Aorta (tissue), 5 donors: ENCODE measurements at regions not wholly inside any gene's neighbourhood (a gene's known extent, or its start where the extent isn't known, plus 50 kb on each side); places are given as distances from the start of the nearest gene placed in this dataset.

Source experiments
- ATAC-seq: fragments of 200-7000 bp; cut with Tn5 transposase; one replicate; pipeline ENCODE4 v1.9.1; 2022; ENCODE audit warnings: moderate library complexity; ENCODE audit not compliant: low FRiP score
- DNase-seq, 2 donors: peaks; one replicate each; pipeline ENCODE4 v3.0.0-alpha.2; 2020
- H3K27ac ChIP-seq, 2 donors: one replicate each; pipeline ENCODE4 v1.5.1; 2013; ENCODE audit warnings: low read length in 2 of 2, mild to moderate bottlenecking in 2 of 2, moderate library complexity in 2 of 2, control low read depth in 1 of 2, inconsistent platforms in 1 of 2, low read depth in 1 of 2
- H3K27me3 ChIP-seq, 2 donors: one replicate each; pipeline ENCODE4 v1.6.1; 2013; ENCODE audit warnings: control low read depth in 1 of 2, low read length in 1 of 2, mild to moderate bottlenecking in 1 of 2, moderate library complexity in 1 of 2; ENCODE audit not compliant: insufficient read depth in 2 of 2, control insufficient read depth in 1 of 2
- H3K36me3 ChIP-seq, 2 donors: one replicate each; pipeline ENCODE4 v1.6.1; 2013; ENCODE audit warnings: control low read depth in 1 of 2, low read length in 1 of 2, mild to moderate bottlenecking in 1 of 2; ENCODE audit not compliant: insufficient read depth in 2 of 2, control insufficient read depth in 1 of 2
- H3K4me1 ChIP-seq, 2 donors: one replicate each; pipeline ENCODE4 v1.6.1; 2013; ENCODE audit warnings: low read length in 2 of 2, control low read depth in 1 of 2, mild to moderate bottlenecking in 1 of 2, moderate library complexity in 1 of 2; ENCODE audit not compliant: insufficient read depth in 2 of 2, control insufficient read depth in 1 of 2
- H3K4me3 ChIP-seq, 2 donors: one replicate each; pipeline ENCODE4 v1.5.1; 2013; ENCODE audit warnings: low read length in 2 of 2, control low read depth in 1 of 2, mild to moderate bottlenecking in 1 of 2
- H3K9me3 ChIP-seq: one replicate; pipeline ENCODE4 v1.6.1; 2013; ENCODE audit warnings: mild to moderate bottlenecking, low read length; ENCODE audit not compliant: control insufficient read depth
- WGBS, 2 donors: extraction: QIAGEN DNeasy Blood & Tissue Kit; methylation state at CpG; one replicate each; pipeline ENCODE4 v1.1.7; 2013; 5-methylcytosine and 5-hydroxymethylcytosine counted together
- intact Hi-C, 2 donors: fragments of 100-400 bp; cut with DNase I; formaldehyde crosslinking; loops; one replicate each; pipeline versions ENCODE4 v1.14.2 to v1.15.0; 2022
- donor health status: healthy with polysubstance abuse.
- donor health status: Bipolar disorder and iron deficiency.
- donor health status: DM: no; HTN: no; CAD: no.
- donor health status: DM: no; HTN: no; CAD: no.
- donor health status: DM: yes; HTN: yes; CAD: no.

DNA sequence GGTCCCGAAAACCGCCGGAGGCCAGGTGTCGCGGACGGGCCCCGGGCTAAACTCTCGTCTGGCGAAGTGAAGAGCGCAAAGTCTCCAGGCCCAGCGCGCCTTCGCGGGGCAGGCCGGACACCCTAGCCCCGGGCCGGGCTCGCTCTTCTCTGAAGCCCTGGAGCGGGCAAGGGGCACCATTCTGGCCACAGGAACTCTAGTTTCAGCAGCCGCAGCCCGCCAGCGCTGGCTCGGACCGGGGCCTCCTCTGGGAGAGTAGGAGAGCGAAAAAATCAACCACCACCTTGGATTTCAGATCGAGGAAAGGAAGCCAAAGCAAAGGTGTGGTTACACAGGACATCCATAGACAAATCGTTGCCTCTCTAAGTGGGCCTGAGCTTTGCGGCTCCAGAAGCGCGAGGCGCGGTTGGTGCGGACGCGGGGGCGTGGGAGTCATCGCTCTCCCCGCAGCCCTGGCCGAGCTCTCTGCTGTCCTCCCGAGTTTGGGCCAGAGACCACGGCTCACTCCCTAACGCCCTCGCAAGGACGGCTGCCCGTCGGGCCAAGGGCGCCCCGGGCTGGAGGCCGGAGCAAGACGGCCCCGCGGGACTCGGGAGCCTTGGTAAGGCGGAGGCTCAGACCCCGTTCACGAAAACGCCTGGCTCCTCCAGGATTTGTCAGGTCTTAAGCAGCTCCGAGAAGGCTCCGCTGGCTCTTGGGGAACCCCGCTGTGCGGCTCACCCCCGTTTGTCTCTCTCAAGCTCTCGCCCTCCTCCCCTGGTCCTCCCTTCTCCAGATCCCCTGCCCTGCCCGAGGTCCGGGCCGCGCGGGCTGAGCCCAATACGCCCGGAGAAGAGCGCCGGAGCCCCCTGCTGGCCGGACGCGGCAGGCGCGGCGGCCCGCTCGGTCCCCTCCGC lies 132.9 kb upstream of the DPYD start:
- whole genome bisulfite sequencing, 2 donors: 1% methylated on average over 68 to 81 of the region's 81 CpGs
- no peak overlapping the region for H3K27ac ChIP-seq
- H3K4me3 ChIP-seq: peak overlapping the region in 1 of 2 donors; percentile 4
- H3K27me3 ChIP-seq: no peaks in the 10 kb centered on the region
- DNase-seq (peak; percentile 70 to 88), ATAC-seq (peak; percentile 94)
- H3K36me3 ChIP-seq: no peaks in the 10 kb centered on the region
- H3K9me3 ChIP-seq: peaks cover 2% of the 10 kb centered on the region
- intact Hi-C loops: loop anchor here (5.0 to 10.0 kb wide), 3 partner anchors 919 to 1089 kb away; no protein-coding TSS in a partner anchor
- H3K4me1 ChIP-seq: no peaks in the 10 kb centered on the region

DNA sequence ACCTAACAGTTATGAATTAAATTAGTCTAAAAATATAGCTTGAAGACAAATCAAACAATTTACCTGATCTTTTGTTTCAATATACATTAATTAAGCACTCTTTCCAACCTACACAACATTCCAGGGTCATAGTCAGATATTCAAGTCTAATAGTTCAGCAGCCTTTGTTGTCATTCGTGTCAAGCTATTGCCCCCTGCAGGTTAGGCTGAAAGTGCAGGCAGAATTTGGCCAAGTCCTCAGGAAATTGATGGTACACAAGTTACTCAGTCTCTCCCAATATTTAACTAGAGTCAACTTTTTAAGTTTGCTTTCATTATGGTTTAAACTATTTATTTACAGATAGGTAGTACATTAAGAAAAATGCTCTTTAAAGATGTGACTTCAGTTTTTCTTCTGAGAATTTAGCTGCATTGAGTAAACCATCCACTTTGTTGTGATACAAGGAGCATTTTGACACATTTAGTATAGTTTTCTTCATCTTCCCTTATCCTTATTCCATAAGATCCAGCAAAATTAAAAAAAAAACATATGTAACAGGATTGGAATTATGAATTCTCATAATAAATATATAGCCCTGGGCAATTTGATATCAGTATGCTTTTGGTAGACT lies 130.3 kb upstream of the DPYD start:
- Histone ChIP-seq H3K4me3 (no peak overlapping the region), H3K36me3 (no peaks in the 10 kb centered on the region), H3K4me1 (no peaks in the 10 kb centered on the region), H3K9me3 (peaks cover 2% of the 10 kb centered on the region), H3K27ac (no peak overlapping the region), H3K27me3 (no peaks in the 10 kb centered on the region)
- no peak for ATAC-seq
- WGBS, 2 donors: 0% methylated on average over 1 of the region's 1 CpG
- peak; percentile 65 to 74 for DNase-seq
- intact Hi-C loops: loop anchor here (5.0 to 10.0 kb wide), 3 partner anchors 916 to 1086 kb away; no protein-coding TSS in a partner anchor

DNA sequence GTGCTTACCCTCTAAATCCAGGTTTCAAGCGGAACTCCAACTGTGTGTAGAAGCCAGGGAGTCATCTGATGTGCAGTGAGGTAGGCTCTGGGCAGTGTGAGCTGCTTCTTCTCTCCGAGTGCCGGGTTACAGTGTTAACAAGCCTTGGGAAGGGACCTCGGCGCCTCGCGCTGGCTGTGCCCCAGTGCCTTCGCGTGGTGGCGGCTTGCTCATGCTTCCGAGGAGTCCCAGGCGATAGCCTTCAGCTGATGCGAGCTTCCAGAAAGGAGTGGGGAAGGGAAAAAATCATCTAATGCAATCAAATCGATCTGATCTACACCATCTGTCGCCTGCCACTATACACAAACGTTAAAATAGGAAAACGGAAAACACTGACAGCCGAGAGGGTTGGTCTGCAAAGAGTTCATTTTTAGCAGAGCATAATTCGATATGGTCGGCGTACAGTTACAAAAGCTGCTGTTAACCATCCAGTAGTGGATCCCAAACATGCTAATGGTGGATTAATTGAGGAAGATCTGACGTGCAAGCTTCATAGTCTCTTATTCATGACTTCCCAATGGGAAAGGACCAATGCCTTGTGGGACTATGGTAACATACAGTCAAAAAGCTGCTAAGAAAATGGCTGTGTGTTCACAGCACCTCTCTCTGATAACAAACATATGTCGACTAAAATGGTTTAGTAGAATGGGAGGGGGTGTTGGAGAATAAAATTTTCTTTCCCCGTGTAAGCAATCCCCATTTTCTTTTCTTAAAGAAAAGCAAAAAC lies 128.7 kb upstream of the DPYD start:
- H3K27me3 ChIP-seq: no peaks in the 10 kb centered on the region
- peak in 1 of 2 donors; percentile 69 for DNase-seq
- 6 to 7% methylated on average over 24 of the region's 24 CpGs for WGBS, 2 donors

DNA sequence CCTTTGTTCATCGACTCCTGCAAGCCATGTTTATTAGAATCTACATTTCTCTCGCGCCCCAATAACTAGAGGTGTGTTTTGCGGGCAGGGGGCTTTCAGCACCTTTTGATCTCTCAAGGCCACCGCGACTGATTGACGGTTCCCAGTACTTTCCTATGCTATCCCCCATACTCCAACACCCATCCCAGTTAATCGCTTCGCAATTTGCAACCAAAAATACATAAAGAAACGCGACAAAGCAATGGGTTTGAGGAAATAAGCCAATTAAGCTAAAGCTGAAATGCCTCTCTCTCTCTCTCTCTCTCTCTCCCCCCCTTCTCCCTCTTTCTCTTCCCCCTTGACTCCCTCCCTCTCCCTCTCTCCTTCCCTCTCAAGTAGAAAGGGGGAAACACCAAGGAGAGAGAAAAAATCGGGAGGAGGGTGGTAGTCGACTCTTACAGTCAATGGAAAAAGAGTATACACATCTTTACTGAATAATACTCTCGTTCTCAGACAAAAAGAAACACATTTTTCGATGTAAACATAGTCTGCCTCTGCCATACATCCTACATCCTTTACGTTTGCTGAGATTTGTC lies 128.0 kb upstream of the DPYD start:
- peaks cover 0 to 2% of the 10 kb centered on the region in 2 donors for H3K27me3 ChIP-seq
- no peaks in the 10 kb centered on the region for H3K4me1 ChIP-seq
- DNase-seq: no peak
- 3% methylated on average over 16 of the region's 16 CpGs for WGBS, 2 donors
- H3K9me3 ChIP-seq: peaks cover 2% of the 10 kb centered on the region
- intact Hi-C loops: no loop called here
- no peaks in the 10 kb centered on the region for H3K36me3 ChIP-seq
- ATAC-seq: no peak
- no peak overlapping the region for H3K27ac ChIP-seq
- H3K4me3 ChIP-seq: no peak overlapping the region

More for the DNA sequence above, 128.7 kb upstream of the DPYD start:
- no peak overlapping the region for H3K4me3 ChIP-seq
- no peak for ATAC-seq
- no peaks in the 10 kb centered on the region for H3K36me3 ChIP-seq
- peaks cover 2% of the 10 kb centered on the region for H3K9me3 ChIP-seq
- H3K4me1 ChIP-seq: no peaks in the 10 kb centered on the region
- H3K27ac ChIP-seq: no peak overlapping the region
- intact Hi-C loops: loop anchor here (5.0 to 10.0 kb wide), 3 partner anchors 915 to 1085 kb away; no protein-coding TSS in a partner anchor

DNA sequence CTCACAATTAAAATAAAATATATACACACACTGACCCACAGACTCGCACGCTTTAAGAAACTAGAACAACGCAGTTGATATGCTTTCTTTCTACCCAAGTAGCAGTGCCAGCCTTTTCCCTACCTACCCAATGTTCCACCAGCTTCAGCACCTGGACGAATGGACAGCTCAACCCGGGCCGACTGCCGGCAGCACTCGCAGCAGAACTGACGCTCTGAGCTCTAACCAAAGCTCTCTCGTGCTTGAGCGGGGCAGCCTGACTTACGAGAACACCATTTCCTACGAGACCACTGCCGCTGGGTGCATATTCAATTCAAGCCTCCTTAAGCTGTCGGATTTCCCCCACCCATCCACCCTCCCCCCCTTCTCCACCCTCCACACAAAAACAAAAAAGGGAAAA lies 127.4 kb upstream of the DPYD start:
- no peak overlapping the region for H3K27ac ChIP-seq
- H3K36me3 ChIP-seq: no peaks in the 10 kb centered on the region
- no peak overlapping the region for H3K4me3 ChIP-seq
- H3K4me1 ChIP-seq: no peaks in the 10 kb centered on the region
- peaks cover 2% of the 10 kb centered on the region for H3K9me3 ChIP-seq
- ATAC-seq (peak; percentile 86), DNase-seq (peak; percentile 87 to 94)
- intact Hi-C loops: no loop called here
- peaks cover 0 to 2% of the 10 kb centered on the region in 2 donors for H3K27me3 ChIP-seq
- 0 to 1% methylated on average over 15 of the region's 15 CpGs for WGBS, 2 donors

DNA sequence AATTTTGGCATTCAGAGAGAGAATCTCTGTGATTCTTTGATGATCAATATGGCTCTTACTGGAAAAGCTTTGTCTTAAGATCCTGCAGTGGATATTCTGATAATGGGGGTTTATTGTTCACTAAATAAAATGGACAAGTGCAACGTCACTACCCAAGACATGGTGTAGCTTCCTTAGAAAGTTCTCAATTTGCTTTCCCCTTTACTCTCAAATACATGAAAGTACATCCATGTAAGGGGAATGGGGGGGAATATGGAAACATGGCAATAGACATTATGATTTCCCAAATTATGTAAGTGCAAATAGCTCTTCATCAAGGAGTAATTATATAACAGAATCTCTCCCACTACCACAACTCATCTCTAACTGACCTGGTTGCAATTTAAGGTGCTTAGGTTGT lies 126.3 kb upstream of the DPYD start:
- 38 to 46% methylated on average over 1 of the region's 1 CpG for WGBS, 2 donors
- DNase-seq (no peak), ATAC-seq (no peak)
- Histone ChIP-seq H3K4me1 (no peaks in the 10 kb centered on the region), H3K27me3 (peaks cover 0 to 2% of the 10 kb centered on the region in 2 donors), H3K4me3 (no peak overlapping the region), H3K36me3 (no peaks in the 10 kb centered on the region), H3K27ac (no peak overlapping the region), H3K9me3 (peaks cover 2% of the 10 kb centered on the region)
- intact Hi-C loops: no loop called here

DNA sequence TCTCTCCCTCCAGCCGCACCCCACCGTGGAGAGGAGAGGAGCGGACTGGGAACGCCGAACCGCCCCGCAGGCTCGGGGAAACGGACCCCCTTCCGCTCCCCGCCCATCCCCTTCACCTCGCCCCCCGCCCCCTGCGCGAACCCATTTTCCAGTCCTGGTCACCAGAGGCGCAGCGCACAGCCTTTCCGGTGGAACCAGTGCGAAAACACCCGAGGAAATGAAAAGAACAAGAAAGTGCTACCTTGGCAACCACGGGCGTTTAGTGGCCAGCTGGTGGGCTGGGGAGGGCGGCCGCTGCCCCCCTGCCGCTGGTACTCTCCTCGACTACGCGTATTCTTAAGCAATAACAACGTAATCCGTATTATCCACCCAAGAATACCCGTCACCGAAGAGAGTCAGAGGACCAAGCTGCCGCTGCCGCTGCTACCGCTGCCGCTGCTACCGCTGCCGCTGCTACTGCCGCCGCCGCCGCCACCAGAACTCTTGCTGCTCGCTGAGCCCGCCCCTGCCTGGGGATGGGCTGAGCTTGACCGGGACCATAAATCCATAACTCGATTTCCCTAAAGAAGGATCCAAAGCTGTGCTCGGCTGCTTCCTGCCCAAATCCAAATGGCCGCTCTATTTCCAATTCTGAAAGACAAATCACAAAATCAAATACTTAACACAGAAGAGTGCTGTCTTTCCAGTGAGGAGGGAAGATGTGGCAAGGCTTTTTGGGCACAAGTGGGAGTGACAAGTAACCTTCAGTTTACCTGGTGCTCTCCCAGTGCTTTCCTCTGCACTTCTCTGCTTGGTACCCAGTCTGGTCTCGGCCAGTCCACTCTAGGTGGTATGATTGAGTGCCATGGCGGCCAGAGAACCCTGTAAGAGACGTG lies 125.2 kb upstream of the DPYD start:
- H3K9me3 ChIP-seq: peaks cover 2% of the 10 kb centered on the region

More for the DNA sequence above, 125.2 kb upstream of the DPYD start:
- no peak for DNase-seq
- intact Hi-C loops: no loop called here
- Histone ChIP-seq H3K27me3 (peaks cover 0 to 2% of the 10 kb centered on the region in 2 donors), H3K36me3 (no peaks in the 10 kb centered on the region), H3K4me1 (no peaks in the 10 kb centered on the region), H3K27ac (no peak overlapping the region), H3K4me3 (no peak overlapping the region)
- no peak for ATAC-seq
- 2 to 3% methylated on average over 50 to 51 of the region's 51 CpGs for WGBS, 2 donors
